A549 (cell line): ENCODE measurements at regions not wholly inside any gene's neighbourhood (a gene's known extent, or its start where the extent isn't known, plus 50 kb on each side); places are given as distances from the start of the nearest gene placed in this dataset.

Source experiments
- ATAC-seq, 2 experiments: fragments of 200-7000 bp in 1 of 2; fragments of >200 bp in 1 of 2; cut with Nextera tagmentation in 1 of 2; cut with Tn5 transposase in 1 of 2; 3 replicates each; pipeline versions ENCODE4 v1.8.0 to v1.9.1; 2018 to 2020; ENCODE audit warnings: mild to moderate bottlenecking in 1 of 2, moderate library complexity in 1 of 2
- CTCF ChIA-PET: fragments of 300-600 bp; sonication (Branson Sonifier 250); formaldehyde crosslinking; extraction: SDS; loops from one replicate; lab custom pipeline; 2021; ENCODE audit warnings: antibody characterized with exemption, inconsistent platforms; lab: Yijun Ruan, JAX
- POLR2A ChIA-PET: fragments of 350-600 bp; formaldehyde crosslinking; extraction: SDS; loops from one replicate; lab custom pipeline; 2021; ENCODE audit warnings: antibody characterized with exemption, inconsistent platforms; lab: Yijun Ruan, JAX
- DNase-seq, 2 experiments: peaks; one replicate each; pipeline versions ENCODE4 v3.0.0 to v3.0.0-alpha.2; 2011 to 2016; ENCODE audit warnings: low read depth in 1 of 2, low spot score in 1 of 2
- FAIRE-seq: peaks from 2 replicates; lab custom pipeline; 2011; peaks lifted over from hg19 to GRCh38; lab: Jason Lieb, UNC
- H3K27ac ChIP-seq, 2 experiments: fragments of >200 bp; sonication (Bioruptor Twin); formaldehyde crosslinking; 3 replicates each; pipeline ENCODE4 v1.5.1; 2016 to 2017
- H3K4me1 ChIP-seq: fragments of >200 bp; sonication (Bioruptor Twin); formaldehyde crosslinking; 3 replicates; pipeline ENCODE4 v1.6.1; 2016
- H3K4me2 ChIP-seq: fragments of >200 bp; sonication (Bioruptor Twin); formaldehyde crosslinking; 3 replicates; pipeline ENCODE4 v1.6.1; 2016
- H3K4me3 ChIP-seq: fragments of >200 bp; sonication (Bioruptor Twin); formaldehyde crosslinking; 3 replicates; pipeline ENCODE4 v1.5.1; 2016
- H3K9me3 ChIP-seq: fragments of >200 bp; sonication (Bioruptor Twin); formaldehyde crosslinking; 3 replicates; pipeline ENCODE4 v1.6.1; 2016
- CBX2 ChIP-seq: fragments of 200-600 bp; sonication (generic); IDR thresholded peaks from 2 replicates; pipeline ENCODE4 v1.6.1; 2016; ENCODE audit warnings: low read depth, mild to moderate bottlenecking, borderline replicate concordance
- CHD2 ChIP-seq: fragments of 150-350 bp; IDR thresholded peaks from 2 replicates; pipeline ENCODE4 v1.6.1; 2014; ENCODE audit warnings: low read length; ENCODE audit not compliant: partially characterized antibody
- EHF ChIP-seq: fragments of 250-450 bp; sonication (Bioruptor Pico); IDR thresholded peaks from 2 replicates; pipeline ENCODE4 v1.5.0; 2020; ENCODE audit warnings: mild to moderate bottlenecking
- FOSB ChIP-seq: fragments of 250-450 bp; sonication (Bioruptor Pico); IDR thresholded peaks from 2 replicates; pipeline ENCODE4 v1.5.0; 2020; ENCODE audit warnings: mild to moderate bottlenecking, moderate library complexity
- FOSL2 ChIP-seq, 2 experiments: fragments of 450-650 bp in 1 of 2; fragments of >200 bp in 1 of 2; sonication (Bioruptor Twin) in 1 of 2; formaldehyde crosslinking; IDR thresholded peaks; 2 replicates each; pipeline versions ENCODE4 v1.5.0 to v1.6.1; 2016 to 2020; ENCODE audit warnings: mild to moderate bottlenecking in 1 of 2, moderate library complexity in 1 of 2
- FOXS1 ChIP-seq: fragments of 250-450 bp; sonication (Bioruptor Pico); IDR thresholded peaks from 2 replicates; pipeline ENCODE4 v1.5.0; 2020; ENCODE audit warnings: mild to moderate bottlenecking, moderate library complexity
- GATA3 ChIP-seq: IDR thresholded peaks from 2 replicates; pipeline ENCODE4 v1.6.1; 2012; ENCODE audit warnings: borderline replicate concordance
- HOXA7 ChIP-seq: fragments of 250-450 bp; sonication (Bioruptor Pico); IDR thresholded peaks from 2 replicates; pipeline ENCODE4 v1.5.0; 2020; ENCODE audit warnings: mild to moderate bottlenecking, moderate library complexity
- HOXB5 ChIP-seq: fragments of 250-450 bp; sonication (Bioruptor Pico); IDR thresholded peaks from 2 replicates; pipeline ENCODE4 v1.5.0; 2020; ENCODE audit warnings: mild to moderate bottlenecking, moderate library complexity
- JUN ChIP-seq, 2 experiments: fragments of >200 bp; sonication (Bioruptor Twin); formaldehyde crosslinking; IDR thresholded peaks; 2 replicates in 1 of 2; 3 replicates in 1 of 2; pipeline ENCODE4 v1.6.1; 2016 to 2017
- JUNB ChIP-seq: fragments of >200 bp; sonication (Bioruptor Twin); formaldehyde crosslinking; IDR thresholded peaks from 2 replicates; pipeline ENCODE4 v1.6.1; 2016
- KDM1A ChIP-seq: fragments of 200-600 bp; sonication (generic); IDR thresholded peaks from 2 replicates; pipeline ENCODE4 v1.6.1; 2016; ENCODE audit warnings: low read depth, mild to moderate bottlenecking
- MYC ChIP-seq: IDR thresholded peaks from 2 replicates; pipeline ENCODE4 v1.6.1; 2012; ENCODE audit warnings: mild to moderate bottlenecking, inconsistent platforms, low read length, improper control_type of control experiment, borderline replicate concordance
- POLR2A ChIP-seq: IDR thresholded peaks from 2 replicates; pipeline ENCODE4 v1.6.1; 2012; ENCODE audit warnings: mild to moderate bottlenecking, low read length
- POLR2AphosphoS2 ChIP-seq: conservative IDR thresholded peaks from 2 replicates; pipeline ENCODE4 v1.6.1; 2012; ENCODE audit warnings: low read length, improper control_type of control experiment, inconsistent platforms
- RFX5 ChIP-seq: fragments of 450-650 bp; IDR thresholded peaks from 2 replicates; pipeline ENCODE4 v1.7.1; 2014; ENCODE audit warnings: antibody characterized with exemption, mild to moderate bottlenecking, moderate library complexity
- RNF2 ChIP-seq: fragments of 200-600 bp; sonication (generic); IDR thresholded peaks from 2 replicates; pipeline ENCODE4 v1.6.1; 2016; ENCODE audit warnings: low read depth, mild to moderate bottlenecking, antibody characterized with exemption, moderate library complexity, borderline replicate concordance
- SREBF2 ChIP-seq: fragments of 450-650 bp; IDR thresholded peaks from 2 replicates; pipeline ENCODE4 v1.6.1; 2014; ENCODE audit warnings: mild to moderate bottlenecking, moderate library complexity
- TFCP2L1 ChIP-seq: fragments of 250-450 bp; sonication (Bioruptor Pico); IDR thresholded peaks from 2 replicates; pipeline ENCODE4 v1.5.0; 2021; ENCODE audit warnings: mild to moderate bottlenecking
- WGBS: methylation state at CpG from one replicate; pipeline ENCODE4 v1.1.6; 2017; ENCODE audit errors: missing lambda C conversion rate; 5-methylcytosine and 5-hydroxymethylcytosine counted together
- TF ChIP-seq, protein P1 (sequence below): fragments of >200 bp; sonication (Bioruptor Twin); formaldehyde crosslinking; IDR thresholded peaks from 3 replicates; pipeline ENCODE4 v1.6.1; 2016
- TF ChIP-seq, protein P2 (sequence below): fragments of >200 bp; sonication (Bioruptor Twin); formaldehyde crosslinking; IDR thresholded peaks from 3 replicates; pipeline ENCODE4 v1.5.1; 2016
- TF ChIP-seq, protein P3 (sequence below): IDR thresholded peaks from 2 replicates; pipeline ENCODE4 v1.6.1; 2012
- TF ChIP-seq, protein P4 (sequence below): fragments of 450-650 bp; IDR thresholded peaks from 2 replicates; pipeline ENCODE4 v1.6.1; 2014; ENCODE audit warnings: antibody characterized with exemption
- TF ChIP-seq, protein P5 (sequence below): fragments of 250-450 bp; sonication (Bioruptor Pico); IDR thresholded peaks from 2 replicates; pipeline ENCODE4 v1.5.0; 2020; ENCODE audit warnings: low read depth, mild to moderate bottlenecking, moderate library complexity

DNA sequence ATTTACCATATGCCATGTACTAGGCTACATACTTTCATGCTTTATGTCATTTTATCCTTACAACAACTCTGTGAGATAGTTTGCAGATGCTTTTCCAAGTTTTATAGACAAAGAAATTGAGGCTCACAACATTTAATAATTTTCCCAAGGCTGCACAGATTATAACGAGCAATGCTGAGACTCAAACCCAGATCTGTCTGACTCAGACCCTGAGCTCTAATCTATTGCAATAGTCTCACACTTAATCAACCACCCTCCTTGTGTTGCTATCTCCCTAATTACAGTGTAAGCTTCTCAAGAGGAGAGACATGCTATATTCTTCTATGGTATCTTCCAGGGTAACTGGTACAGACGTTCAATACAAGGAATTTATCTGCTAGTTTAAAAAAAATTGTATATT is 247.6 kb downstream of the WDR11 start:
- CTCF ChIA-PET, result interaction anchor here (1.2 kb wide), 1 partner anchor 14 kb away, joined by 3 read pairs; no protein-coding TSS in a partner anchor

DNA sequence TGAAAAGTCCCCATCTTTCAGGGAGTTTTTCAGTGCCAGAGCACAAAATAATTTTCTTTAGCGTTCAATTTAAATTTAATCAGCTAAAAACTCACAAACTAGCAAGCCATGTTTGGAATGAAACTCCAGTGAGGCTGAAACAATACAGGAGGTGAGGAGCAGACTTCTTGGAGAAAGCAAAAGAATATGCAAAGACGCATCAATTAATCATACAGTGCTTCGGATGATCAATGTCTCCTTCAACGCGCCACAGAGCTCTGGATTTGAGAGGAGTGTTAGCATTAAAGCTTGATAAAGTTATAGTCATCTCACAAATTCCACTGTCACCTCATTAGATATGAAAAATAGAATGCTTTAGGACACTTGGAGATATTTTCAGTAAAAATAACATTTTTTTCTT is 248.0 kb downstream of the WDR11 start:
- TF ChIP-seq, protein P1, sequence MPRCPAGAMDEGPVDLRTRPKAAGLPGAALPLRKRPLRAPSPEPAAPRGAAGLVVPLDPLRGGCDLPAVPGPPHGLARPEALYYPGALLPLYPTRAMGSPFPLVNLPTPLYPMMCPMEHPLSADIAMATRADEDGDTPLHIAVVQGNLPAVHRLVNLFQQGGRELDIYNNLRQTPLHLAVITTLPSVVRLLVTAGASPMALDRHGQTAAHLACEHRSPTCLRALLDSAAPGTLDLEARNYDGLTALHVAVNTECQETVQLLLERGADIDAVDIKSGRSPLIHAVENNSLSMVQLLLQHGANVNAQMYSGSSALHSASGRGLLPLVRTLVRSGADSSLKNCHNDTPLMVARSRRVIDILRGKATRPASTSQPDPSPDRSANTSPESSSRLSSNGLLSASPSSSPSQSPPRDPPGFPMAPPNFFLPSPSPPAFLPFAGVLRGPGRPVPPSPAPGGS, result no peak
- no peak for TF ChIP-seq FOXS1 (CRISPR knock-in tag)
- TF ChIP-seq, all 56 proteins: peak for 0
- FAIRE-seq, result no peak
- Histone ChIP-seq H3K4me2 (no peak overlapping the region), H3K9me3 (no peaks in the 10 kb centered on the region), H3K27ac (no peak overlapping the region), H3K4me1 (no peaks in the 10 kb centered on the region), H3K4me3 (no peak overlapping the region)
- POLR2A ChIA-PET, result no interaction called here
- no peak for ATAC-seq
- CTCF ChIA-PET, result interaction anchor here (1.2 kb wide), 1 partner anchor 15 kb away, joined by 3 read pairs; no protein-coding TSS in a partner anchor
- 57% methylated on average over 5 of the region's 5 CpGs for WGBS
- no peak for DNase-seq

More for the DNA sequence above, 247.6 kb downstream of the WDR11 start:
- POLR2A ChIA-PET, result no interaction called here
- FAIRE-seq (no peak), ATAC-seq (no peak), DNase-seq (no peak)
- Histone ChIP-seq H3K4me1 (no peaks in the 10 kb centered on the region), H3K4me2 (no peak overlapping the region), H3K27ac (no peak overlapping the region), H3K9me3 (no peaks in the 10 kb centered on the region), H3K4me3 (no peak overlapping the region)
- TF ChIP-seq RNF2 (no peak), CBX2 (no peak), SREBF2 (no peak), FOSB (no peak), JUN (IDR thresholded peaks at IDR 0.05) (no peak), POLR2AphosphoS2 (no peak), MYC (no peak), EHF (no peak), FOSL2 (IDR thresholded peaks at IDR 0.05) (no peak), FOSL2 (CRISPR knock-in tag; IDR thresholded peaks at IDR 0.05) (no peak), KDM1A (no peak)
- TF ChIP-seq, protein P2, sequence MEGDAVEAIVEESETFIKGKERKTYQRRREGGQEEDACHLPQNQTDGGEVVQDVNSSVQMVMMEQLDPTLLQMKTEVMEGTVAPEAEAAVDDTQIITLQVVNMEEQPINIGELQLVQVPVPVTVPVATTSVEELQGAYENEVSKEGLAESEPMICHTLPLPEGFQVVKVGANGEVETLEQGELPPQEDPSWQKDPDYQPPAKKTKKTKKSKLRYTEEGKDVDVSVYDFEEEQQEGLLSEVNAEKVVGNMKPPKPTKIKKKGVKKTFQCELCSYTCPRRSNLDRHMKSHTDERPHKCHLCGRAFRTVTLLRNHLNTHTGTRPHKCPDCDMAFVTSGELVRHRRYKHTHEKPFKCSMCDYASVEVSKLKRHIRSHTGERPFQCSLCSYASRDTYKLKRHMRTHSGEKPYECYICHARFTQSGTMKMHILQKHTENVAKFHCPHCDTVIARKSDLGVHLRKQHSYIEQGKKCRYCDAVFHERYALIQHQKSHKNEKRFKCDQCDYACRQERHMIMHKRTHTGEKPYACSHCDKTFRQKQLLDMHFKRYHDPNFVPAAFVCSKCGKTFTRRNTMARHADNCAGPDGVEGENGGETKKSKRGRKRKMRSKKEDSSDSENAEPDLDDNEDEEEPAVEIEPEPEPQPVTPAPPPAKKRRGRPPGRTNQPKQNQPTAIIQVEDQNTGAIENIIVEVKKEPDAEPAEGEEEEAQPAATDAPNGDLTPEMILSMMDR, result no peak
- TF ChIP-seq, protein P3, sequence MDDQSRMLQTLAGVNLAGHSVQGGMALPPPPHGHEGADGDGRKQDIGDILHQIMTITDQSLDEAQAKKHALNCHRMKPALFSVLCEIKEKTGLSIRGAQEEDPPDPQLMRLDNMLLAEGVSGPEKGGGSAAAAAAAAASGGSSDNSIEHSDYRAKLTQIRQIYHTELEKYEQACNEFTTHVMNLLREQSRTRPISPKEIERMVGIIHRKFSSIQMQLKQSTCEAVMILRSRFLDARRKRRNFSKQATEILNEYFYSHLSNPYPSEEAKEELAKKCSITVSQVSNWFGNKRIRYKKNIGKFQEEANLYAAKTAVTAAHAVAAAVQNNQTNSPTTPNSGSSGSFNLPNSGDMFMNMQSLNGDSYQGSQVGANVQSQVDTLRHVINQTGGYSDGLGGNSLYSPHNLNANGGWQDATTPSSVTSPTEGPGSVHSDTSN, result no peak
- TF ChIP-seq, protein P4, sequence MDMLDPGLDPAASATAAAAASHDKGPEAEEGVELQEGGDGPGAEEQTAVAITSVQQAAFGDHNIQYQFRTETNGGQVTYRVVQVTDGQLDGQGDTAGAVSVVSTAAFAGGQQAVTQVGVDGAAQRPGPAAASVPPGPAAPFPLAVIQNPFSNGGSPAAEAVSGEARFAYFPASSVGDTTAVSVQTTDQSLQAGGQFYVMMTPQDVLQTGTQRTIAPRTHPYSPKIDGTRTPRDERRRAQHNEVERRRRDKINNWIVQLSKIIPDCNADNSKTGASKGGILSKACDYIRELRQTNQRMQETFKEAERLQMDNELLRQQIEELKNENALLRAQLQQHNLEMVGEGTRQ, result no peak
- TF ChIP-seq, protein P5, sequence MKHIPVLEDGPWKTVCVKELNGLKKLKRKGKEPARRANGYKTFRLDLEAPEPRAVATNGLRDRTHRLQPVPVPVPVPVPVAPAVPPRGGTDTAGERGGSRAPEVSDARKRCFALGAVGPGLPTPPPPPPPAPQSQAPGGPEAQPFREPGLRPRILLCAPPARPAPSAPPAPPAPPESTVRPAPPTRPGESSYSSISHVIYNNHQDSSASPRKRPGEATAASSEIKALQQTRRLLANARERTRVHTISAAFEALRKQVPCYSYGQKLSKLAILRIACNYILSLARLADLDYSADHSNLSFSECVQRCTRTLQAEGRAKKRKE, result no peak
- 3% methylated on average over 2 of the region's 2 CpGs for WGBS

DNA sequence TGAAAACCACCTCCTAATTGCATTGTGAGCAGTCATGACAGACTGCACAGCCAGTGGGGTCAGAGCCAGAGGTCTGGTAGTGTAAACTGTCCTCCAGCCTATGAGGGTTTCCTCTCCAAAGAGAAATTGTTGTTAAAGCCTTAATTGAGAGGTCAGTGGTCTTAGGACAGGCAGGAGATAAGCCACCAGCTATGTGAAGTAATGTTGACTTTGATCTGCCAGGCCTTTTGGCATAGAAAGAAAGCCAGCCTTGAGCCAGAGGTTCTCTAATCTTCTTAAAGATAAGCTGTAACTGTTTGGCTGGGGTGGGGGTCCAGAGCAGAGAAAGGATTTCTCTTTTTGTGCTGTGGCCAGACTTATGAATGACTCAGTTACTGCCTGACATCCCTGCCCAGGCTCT is 248.4 kb downstream of the WDR11 start:
- FAIRE-seq (no peak), ATAC-seq (no peak), DNase-seq (no peak)
- H3K4me3 ChIP-seq, result no peak overlapping the region
- ChIA-PET POLR2A (no interaction called here), CTCF (interaction anchor here (1.2 kb wide), 1 partner anchor 15 kb away, joined by 3 read pairs; no protein-coding TSS in a partner anchor)
- no peaks in the 10 kb centered on the region for H3K4me1 ChIP-seq
- TF ChIP-seq JUN (IDR thresholded peaks at IDR 0.05) (no peak), SREBF2 (no peak), FOXS1 (CRISPR knock-in tag) (no peak), MYC (no peak), POLR2A (no peak), RFX5 (no peak), TFCP2L1 (CRISPR knock-in tag) (no peak), HOXB5 (CRISPR knock-in tag) (no peak), HOXA7 (CRISPR knock-in tag) (no peak), JUNB (no peak), CHD2 (no peak), GATA3 (no peak)
- TF ChIP-seq, protein P3, result no peak
- TF ChIP-seq, protein P4, result no peak
- no peaks in the 10 kb centered on the region for H3K9me3 ChIP-seq
- H3K4me2 ChIP-seq, result no peak overlapping the region
- H3K27ac ChIP-seq, result no peak overlapping the region
